A673 (cell line): ENCODE measurements at regions not wholly inside any gene's neighbourhood (a gene's known extent, or its start where the extent isn't known, plus 50 kb on each side); places are given as distances from the start of the nearest gene placed in this dataset.

Experiments
- BruUV-seq: library from RNA; stranded (reverse); fragments of 400-500 nt; replicated peaks from 2 replicates; lab custom pipeline; 2021; lab: Mats Ljungman, UMichigan
- CTCF ChIA-PET: fragments of 300-600 bp; sonication (Branson Sonifier 250); formaldehyde crosslinking; loops from one replicate; lab custom pipeline; 2022; ENCODE audit warnings: antibody characterized with exemption; lab: Charles Lee
- POLR2A ChIA-PET: fragments of 300-600 bp; sonication (Branson Sonifier 250); formaldehyde crosslinking; loops from one replicate; lab custom pipeline; 2022; ENCODE audit warnings: antibody characterized with exemption; ENCODE audit not compliant: low non-redundant PET; lab: Charles Lee
- DNase-seq: peaks from one replicate; pipeline ENCODE4 v3.0.0-alpha.2; 2015; ENCODE audit warnings: low spot score
- H3K27ac ChIP-seq: fragments of 200-600 bp; sonication (generic); 2 replicates; pipeline ENCODE4 v1.5.1; 2016; ENCODE audit warnings: mixed run types, low read depth, mild to moderate bottlenecking, mixed read lengths, antibody characterized with exemption, low read length; ENCODE audit not compliant: poor library complexity, severe bottlenecking
- H3K27me3 ChIP-seq: fragments of 200-600 bp; sonication (generic); replicated peaks from 2 replicates; pipeline ENCODE4 v1.6.1; 2017; ENCODE audit warnings: mixed run types, low read depth, mild to moderate bottlenecking, mixed read lengths, antibody characterized with exemption, low read length; ENCODE audit not compliant: insufficient read depth, poor library complexity
- H3K36me3 ChIP-seq: fragments of 200-600 bp; sonication (generic); 2 replicates; pipeline ENCODE4 v1.6.1; 2016; ENCODE audit warnings: mixed run types, mild to moderate bottlenecking, mixed read lengths, antibody characterized with exemption, low read length; ENCODE audit not compliant: insufficient read depth, poor library complexity, severe bottlenecking
- H3K4me1 ChIP-seq: fragments of 200-600 bp; sonication (generic); 2 replicates; pipeline ENCODE4 v1.6.1; 2017; ENCODE audit warnings: mixed run types, mild to moderate bottlenecking, mixed read lengths, antibody characterized with exemption, low read length; ENCODE audit not compliant: insufficient read depth, poor library complexity, severe bottlenecking
- H3K4me3 ChIP-seq: fragments of 200-600 bp; sonication (generic); 2 replicates; pipeline ENCODE4 v1.5.1; 2016; ENCODE audit warnings: low read depth, mixed run types, mild to moderate bottlenecking, mixed read lengths, low read length; ENCODE audit not compliant: poor library complexity, severe bottlenecking
- H3K9me3 ChIP-seq: fragments of 200-600 bp; sonication (generic); 2 replicates; pipeline ENCODE4 v1.6.1; 2016; ENCODE audit warnings: mixed run types, low read depth, mild to moderate bottlenecking, mixed read lengths, antibody characterized with exemption, low read length; ENCODE audit not compliant: poor library complexity, severe bottlenecking
- EZH2 ChIP-seq: fragments of 200-600 bp; sonication (generic); IDR thresholded peaks from 2 replicates; pipeline ENCODE4 v1.6.1; 2017; ENCODE audit warnings: borderline replicate concordance, low read depth, mild to moderate bottlenecking, mixed read lengths, antibody characterized with exemption, low read length; ENCODE audit not compliant: poor library complexity, severe bottlenecking
- intact Hi-C: fragments of 100-400 bp; cut with micrococcal nuclease; formaldehyde crosslinking; loops from one replicate; pipeline ENCODE4 v1.10.0; 2022; ENCODE audit not compliant: unreplicated experiment
- TF ChIP-seq, protein P1 (sequence below): fragments of 300-800, 200-600 bp; sonication (generic); conservative IDR thresholded peaks from 2 replicates; pipeline ENCODE4 v1.5.1; 2017; ENCODE audit warnings: low read depth, mild to moderate bottlenecking, antibody characterized with exemption, low read length, moderate library complexity, mixed read lengths

- no peak overlapping the region for H3K27ac ChIP-seq
- H3K4me1 ChIP-seq = no peaks in the 10 kb centered on the region
- BruUV-seq = no TSS peak
- no peak overlapping the region for H3K4me3 ChIP-seq
- H3K27me3 ChIP-seq = peaks cover 34% of the 10 kb centered on the region
- intact Hi-C loops = no loop called here
- H3K36me3 ChIP-seq = no peaks in the 10 kb centered on the region
- ChIA-PET POLR2A (no interaction called here), CTCF (no interaction called here)
- no peaks in the 10 kb centered on the region for H3K9me3 ChIP-seq
- DNase-seq = no peak
- TF ChIP-seq, protein P1, sequence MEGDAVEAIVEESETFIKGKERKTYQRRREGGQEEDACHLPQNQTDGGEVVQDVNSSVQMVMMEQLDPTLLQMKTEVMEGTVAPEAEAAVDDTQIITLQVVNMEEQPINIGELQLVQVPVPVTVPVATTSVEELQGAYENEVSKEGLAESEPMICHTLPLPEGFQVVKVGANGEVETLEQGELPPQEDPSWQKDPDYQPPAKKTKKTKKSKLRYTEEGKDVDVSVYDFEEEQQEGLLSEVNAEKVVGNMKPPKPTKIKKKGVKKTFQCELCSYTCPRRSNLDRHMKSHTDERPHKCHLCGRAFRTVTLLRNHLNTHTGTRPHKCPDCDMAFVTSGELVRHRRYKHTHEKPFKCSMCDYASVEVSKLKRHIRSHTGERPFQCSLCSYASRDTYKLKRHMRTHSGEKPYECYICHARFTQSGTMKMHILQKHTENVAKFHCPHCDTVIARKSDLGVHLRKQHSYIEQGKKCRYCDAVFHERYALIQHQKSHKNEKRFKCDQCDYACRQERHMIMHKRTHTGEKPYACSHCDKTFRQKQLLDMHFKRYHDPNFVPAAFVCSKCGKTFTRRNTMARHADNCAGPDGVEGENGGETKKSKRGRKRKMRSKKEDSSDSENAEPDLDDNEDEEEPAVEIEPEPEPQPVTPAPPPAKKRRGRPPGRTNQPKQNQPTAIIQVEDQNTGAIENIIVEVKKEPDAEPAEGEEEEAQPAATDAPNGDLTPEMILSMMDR = no peak
- no peak for TF ChIP-seq EZH2
Measured at GRCh38 chr2:16287831-16288230, 347.5 kb downstream of the MYCN start.

GRCh38 chr2:16287281-16287680 lies 346.9 kb downstream of the MYCN start:
- CTCF ChIA-PET = no interaction called here
- intact Hi-C loops = no loop called here
- Histone ChIP-seq H3K4me1 (no peaks in the 10 kb centered on the region), H3K27me3 (peaks cover 30% of the 10 kb centered on the region), H3K9me3 (no peaks in the 10 kb centered on the region), H3K27ac (no peak overlapping the region), H3K36me3 (no peaks in the 10 kb centered on the region), H3K4me3 (no peak overlapping the region)
- no peak for DNase-seq
- no peak for TF ChIP-seq EZH2
- TF ChIP-seq, protein P1 = no peak
- POLR2A ChIA-PET = no interaction called here
- BruUV-seq = no TSS peak

- no peaks in the 10 kb centered on the region for H3K4me1 ChIP-seq
- no peak overlapping the region for H3K4me3 ChIP-seq
- no peak overlapping the region for H3K27ac ChIP-seq
- DNase-seq = no peak
- H3K36me3 ChIP-seq = no peaks in the 10 kb centered on the region
- POLR2A ChIA-PET = no interaction called here
- no peaks in the 10 kb centered on the region for H3K9me3 ChIP-seq
- CTCF ChIA-PET = no interaction called here
- H3K27me3 ChIP-seq = peaks cover 26% of the 10 kb centered on the region
- intact Hi-C loops = no loop called here
- BruUV-seq = no TSS peak
- TF ChIP-seq, protein P1 = no peak
- TF ChIP-seq EZH2 = no peak
Measured at GRCh38 chr2:16285813-16286510, 345.6 kb downstream of the MYCN start.
